Raji (cell line): ENCODE measurements at regions not wholly inside any gene's neighbourhood (a gene's known extent, or its start where the extent isn't known, plus 50 kb on each side); places are given as distances from the start of the nearest gene placed in this dataset.

Experiments used
- POLR2A ChIP-seq: IDR thresholded peaks from 2 replicates; pipeline ENCODE4 v1.6.1; 2011; ENCODE audit warnings: low read depth, low read length, control low read depth; ENCODE audit not compliant: insufficient read depth

GRCh38 chr9:94176608-94177007, 82.5 kb upstream of the ZNF169 start:
- TF ChIP-seq POLR2A = no peak

- no peak for TF ChIP-seq POLR2A
Measured at GRCh38 chr9:94178927-94179326, 80.2 kb upstream of the ZNF169 start.

GRCh38 chr9:94181408-94182181, 77.5 kb upstream of the ZNF169 start:
- TF ChIP-seq POLR2A = no peak

- TF ChIP-seq POLR2A = no peak
Measured at GRCh38 chr9:94182532-94182931, 76.6 kb upstream of the ZNF169 start.

GRCh38 chr9:94183240-94183999, 75.7 kb upstream of the ZNF169 start:
- no peak for TF ChIP-seq POLR2A

GRCh38 chr9:94188246-94188645, 70.9 kb upstream of the ZNF169 start:
- no peak for TF ChIP-seq POLR2A

- no peak for TF ChIP-seq POLR2A
Measured at GRCh38 chr9:94198414-94198813, 60.7 kb upstream of the ZNF169 start.

- TF ChIP-seq POLR2A = no peak
Measured at GRCh38 chr9:94199776-94200175, 59.3 kb upstream of the ZNF169 start.

- no peak for TF ChIP-seq POLR2A
Measured at GRCh38 chr9:94204174-94204573, 54.9 kb upstream of the ZNF169 start.

GRCh38 chr9:94207781-94208180, 51.3 kb upstream of the ZNF169 start:
- no peak for TF ChIP-seq POLR2A
